Amygdala (tissue), 56 donors: ENCODE measurements at regions not wholly inside any gene's neighbourhood (a gene's known extent, or its start where the extent isn't known, plus 50 kb on each side); places are given as distances from the start of the nearest gene placed in this dataset.
"Not testable (repeated sequence)": the region's sequence is repeated elsewhere in the genome, so short reads cannot be mapped to it uniquely, and the experiment has no call there.

Experiments
- DNase-seq, 56 donors: peaks; one replicate each; lab custom pipeline; 2025; lab: John Stamatoyannopoulos, UW

DNA sequence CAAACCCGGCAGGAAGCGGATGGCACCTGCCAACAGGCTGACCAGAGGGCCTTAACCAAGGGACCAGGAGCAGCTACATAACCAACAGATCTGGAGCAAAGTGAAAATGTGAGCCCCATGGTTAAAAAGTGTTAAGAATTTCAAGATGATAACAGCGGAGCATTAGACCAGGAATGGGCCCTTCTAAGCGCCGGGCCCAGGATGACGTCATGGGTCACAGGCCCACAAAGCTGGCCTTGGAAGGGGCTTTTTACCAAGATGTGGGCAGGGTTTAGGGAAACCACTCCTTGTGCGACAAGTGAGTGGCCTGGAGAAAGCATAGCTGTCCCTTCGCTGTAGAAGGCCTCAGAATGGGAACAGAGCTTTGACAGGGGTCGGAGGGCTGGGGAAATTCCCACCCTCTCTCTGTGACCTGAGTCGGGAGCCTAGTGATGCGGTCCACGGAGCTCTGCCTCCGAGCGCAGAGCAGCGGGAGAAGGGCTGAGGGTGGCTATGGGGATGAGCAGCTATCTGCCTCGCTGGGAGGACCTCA lies 84.4 kb upstream of the RPL38 start:
- DNase-seq, result no peak

DNA sequence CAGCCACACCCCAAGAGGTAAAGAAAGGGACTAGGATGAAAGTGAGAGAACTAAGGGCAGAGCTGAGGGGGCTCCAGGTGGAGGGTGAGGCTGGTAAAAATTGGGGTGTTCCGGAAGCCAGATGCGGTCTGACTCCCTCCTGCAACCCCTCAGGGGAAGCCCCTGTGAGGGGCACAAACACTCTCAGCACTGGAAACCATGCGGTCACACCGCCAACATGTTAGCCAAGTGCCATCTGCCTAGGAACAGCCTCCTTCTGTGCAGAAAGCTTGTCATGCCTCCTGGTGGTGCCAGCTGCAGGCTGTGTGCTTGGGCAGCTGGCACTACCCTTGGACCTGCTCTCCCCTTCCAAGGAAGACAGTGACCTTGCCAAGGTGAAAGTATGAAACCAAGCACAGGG lies 83.5 kb upstream of the RPL38 start:
- peak in 1 of 56 donors; percentile 16 for DNase-seq

DNA sequence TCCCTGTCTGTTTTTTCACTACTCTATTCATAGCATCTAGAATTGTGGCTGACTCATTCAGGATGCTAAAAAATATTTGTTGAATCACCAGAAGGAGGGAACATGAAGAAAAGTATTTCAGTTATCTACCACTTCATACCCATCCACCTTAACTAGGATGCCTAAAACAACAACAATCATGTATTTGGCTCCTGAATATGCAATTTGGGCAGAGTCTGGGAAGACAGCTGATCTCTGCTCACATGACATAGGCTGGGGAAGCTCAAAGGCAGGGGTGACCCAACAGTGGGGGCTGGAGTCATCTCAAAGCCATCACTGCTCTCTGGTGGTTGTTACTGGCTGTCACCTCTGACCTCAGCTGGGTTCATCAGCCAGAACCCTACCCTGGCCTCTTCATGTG lies 80.1 kb upstream of the RPL38 start:
- peak in 5 of 56 donors; percentile 9 to 57 (median 30) for DNase-seq

DNA sequence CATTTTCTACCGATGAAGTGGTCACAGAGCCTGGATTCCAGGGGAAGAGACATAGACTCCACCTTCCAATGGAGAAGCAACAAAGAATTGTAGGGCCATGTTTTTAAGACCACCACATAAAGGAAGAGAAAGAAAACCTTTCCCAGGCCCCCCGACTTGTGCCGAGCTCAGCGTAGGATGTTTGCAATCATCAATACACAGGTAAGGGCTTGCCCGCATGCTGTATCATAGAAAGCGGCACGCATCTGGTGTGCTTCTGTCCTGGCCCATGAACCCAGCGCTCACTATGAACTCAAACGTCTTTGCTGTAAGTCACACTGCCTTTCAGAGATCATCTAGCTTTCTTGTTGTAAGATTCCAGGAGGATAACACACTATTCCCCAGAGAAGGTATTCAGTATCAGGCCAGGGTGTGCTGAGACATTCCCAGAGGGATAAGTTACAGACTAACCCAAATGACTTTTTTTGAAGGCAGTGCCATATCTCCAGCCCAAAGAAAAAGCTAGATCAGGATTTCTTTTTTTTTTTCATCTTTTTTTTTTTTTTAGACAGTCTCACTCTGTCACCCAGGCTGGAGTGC lies 79.5 kb upstream of the RPL38 start:
- DNase-seq, result no peak

- DNase-seq, result no peak
These were observed 78.3 kb upstream of the RPL38 start for GRCh38 chr17:74125156-74125555.

DNA sequence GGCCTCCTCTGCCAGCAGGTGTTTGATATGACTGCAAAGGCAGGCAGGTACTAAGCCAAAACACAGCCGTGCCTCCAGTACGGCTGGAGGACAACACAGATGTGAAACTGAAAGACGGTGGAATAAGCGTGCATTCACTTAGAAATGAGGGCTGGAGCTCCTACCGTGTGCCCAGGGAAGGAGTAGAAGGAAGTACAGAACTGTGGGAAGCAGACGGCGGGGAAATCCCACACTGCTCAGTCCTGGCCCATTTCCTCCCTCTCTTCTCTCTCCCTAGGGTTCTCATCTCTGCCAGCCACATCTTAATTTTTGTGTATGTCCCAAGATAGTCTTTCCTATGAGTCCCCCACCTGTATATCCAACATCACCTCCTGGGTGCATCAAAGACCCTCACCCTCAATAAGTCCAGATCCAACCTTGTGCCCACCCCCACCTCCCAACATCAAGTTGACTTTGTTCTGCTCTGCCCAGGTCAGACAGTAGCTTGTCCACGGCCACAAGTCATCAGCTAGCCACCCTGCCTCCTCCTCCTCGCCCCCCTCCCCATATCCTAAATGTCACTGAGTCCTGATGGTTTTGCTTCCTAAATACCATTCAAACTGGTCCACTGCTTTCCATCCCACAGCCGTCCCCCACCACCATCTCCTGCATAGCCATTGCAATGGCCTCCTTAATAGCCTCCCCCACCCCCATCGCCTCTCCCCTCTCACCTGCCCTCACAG lies 77.1 kb upstream of the RPL38 start:
- DNase-seq, result no peak

DNA sequence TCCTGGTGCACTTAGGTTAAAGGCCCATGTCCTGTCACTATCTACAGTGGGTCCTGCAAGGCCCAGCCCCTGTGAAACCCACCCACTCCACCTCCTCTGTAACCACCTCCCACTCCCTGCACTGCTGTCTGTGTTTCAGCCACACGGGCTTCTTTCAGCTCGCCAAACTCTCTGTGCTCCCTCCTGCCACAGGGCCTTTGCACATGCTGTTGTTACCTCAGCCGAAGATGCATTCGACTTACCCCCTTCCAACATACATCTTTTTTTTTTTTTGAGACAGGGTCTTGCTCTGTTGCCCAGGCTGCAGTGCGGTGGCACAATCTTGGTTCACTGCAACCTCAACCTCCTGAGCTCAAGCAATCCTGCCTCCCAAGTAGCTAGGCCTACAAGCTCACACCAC lies 76.5 kb upstream of the RPL38 start:
- DNase-seq, result no peak

DNA sequence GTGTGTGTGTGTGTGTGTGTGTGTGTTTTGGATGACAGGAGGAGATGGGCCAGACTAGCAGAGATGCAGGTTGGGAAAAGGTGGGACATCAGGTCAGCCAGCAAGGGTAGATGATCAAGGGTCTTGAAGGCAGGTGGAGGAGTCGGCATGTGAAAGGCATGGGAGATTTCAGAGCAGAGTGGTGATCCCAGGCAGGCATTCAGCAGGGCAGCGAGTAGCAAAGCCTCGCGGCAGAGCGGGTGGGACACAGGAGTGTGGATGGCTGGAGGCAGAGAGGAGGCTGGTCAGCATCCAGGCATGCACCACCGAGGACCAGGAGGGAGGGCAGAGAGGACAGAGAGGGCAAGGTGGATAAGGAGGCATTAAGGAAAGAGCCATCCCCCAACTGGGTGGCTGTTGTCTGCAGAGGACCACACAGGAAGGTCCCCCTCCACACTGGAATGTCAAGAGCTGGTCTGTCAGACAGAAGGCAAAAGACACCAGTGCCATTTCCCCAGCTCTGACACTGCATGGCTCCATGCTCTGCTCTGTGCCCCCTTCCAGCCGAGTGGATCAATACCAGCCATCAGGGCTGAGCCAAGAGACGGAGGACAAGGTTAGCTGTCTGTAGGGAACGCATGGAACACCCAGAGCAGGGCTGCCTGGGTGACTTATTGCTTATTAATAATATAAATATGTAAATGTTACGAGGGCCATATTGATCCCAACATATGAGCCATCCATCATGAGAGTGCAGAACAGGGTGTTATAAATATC lies 74.8 kb upstream of the RPL38 start:
- DNase-seq, result no peak

GRCh38 chr17:74129800-74130199 lies 73.7 kb upstream of the RPL38 start:
- not testable (repeated sequence) for DNase-seq

DNA sequence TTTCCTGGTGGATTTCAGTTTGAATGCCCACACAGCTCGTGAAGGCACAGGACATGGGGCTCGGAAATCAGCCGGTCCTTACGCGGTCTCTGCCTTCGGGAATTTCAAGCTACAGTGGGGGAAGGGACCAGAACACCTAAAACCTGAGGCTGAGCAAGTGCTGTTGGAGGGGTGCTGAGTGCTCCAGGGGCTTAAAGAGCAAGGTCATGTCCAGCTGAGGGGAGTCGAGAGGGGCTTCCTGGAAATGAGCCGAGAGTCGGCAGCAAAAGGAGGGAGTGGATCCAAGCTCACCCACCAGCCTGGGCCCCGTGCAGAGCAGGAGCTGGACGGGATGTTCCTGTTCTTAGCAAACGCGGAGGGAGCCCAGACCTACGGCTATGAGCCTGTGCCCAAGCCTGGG lies 73.2 kb upstream of the RPL38 start:
- DNase-seq, result no peak

DNA sequence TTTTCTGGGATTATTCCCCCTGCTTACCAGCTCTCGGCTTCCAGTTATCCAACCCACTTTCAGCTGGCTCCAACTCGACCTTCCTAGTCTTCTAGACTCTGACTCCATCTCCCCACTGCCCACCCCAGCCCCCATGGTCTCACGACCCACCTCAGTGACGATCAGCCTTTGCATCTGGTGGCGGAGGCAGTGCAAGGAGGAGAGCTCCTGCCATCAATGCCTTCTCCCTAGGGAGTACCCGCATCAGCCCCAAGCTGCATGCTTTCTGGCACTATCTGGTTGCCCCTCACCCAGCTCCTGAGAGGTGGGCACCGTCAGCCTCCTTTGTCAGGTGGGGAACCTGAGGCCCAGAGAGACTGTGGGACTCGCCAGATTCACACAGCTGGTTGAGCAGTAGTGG lies 72.6 kb upstream of the RPL38 start:
- no peak for DNase-seq

DNA sequence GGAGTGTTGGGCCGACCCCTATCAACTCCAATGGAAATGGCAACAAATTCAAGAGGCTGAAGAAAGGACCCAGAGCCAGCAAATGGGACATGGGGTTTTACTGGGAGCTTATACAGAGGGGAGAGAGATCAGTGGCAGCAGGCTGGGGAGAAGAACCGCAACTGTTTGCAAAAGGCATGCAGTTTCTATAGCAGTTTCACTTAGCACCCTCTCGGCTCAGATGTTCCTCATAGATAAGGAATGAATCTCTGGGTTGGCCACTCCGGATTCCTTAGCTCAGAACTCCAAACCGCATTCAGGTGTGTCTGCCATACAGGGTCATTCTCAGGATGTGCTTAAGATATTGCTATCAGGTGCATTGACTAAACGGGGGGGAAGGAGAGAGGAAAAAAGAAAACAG lies 71.1 kb upstream of the RPL38 start:
- no peak for DNase-seq

DNA sequence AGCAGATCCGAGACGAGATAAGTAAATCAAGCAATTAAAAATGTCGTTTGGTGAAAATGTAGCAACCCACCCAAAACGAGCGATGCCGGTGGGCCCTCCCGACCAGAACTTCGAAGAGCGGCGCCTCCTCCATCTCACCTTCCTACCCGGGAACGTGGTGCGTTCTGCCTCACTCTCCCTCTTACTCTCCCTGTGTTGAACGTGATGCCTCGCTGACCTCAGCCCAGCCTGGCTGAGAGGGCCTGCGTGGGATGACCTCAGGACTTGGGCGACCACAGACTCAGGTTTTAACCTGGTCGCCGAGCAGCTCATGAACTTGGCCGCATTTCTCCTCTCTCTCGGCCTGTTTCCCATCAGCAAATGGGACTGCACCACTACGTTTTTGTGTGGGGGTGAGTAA lies 69.7 kb upstream of the RPL38 start:
- DNase-seq, result no peak

GRCh38 chr17:74134234-74134633 lies 69.2 kb upstream of the RPL38 start:
- DNase-seq, result not testable (repeated sequence)

- no peak for DNase-seq
These were observed 68.5 kb upstream of the RPL38 start for GRCh38 chr17:74134991-74135390.

DNA sequence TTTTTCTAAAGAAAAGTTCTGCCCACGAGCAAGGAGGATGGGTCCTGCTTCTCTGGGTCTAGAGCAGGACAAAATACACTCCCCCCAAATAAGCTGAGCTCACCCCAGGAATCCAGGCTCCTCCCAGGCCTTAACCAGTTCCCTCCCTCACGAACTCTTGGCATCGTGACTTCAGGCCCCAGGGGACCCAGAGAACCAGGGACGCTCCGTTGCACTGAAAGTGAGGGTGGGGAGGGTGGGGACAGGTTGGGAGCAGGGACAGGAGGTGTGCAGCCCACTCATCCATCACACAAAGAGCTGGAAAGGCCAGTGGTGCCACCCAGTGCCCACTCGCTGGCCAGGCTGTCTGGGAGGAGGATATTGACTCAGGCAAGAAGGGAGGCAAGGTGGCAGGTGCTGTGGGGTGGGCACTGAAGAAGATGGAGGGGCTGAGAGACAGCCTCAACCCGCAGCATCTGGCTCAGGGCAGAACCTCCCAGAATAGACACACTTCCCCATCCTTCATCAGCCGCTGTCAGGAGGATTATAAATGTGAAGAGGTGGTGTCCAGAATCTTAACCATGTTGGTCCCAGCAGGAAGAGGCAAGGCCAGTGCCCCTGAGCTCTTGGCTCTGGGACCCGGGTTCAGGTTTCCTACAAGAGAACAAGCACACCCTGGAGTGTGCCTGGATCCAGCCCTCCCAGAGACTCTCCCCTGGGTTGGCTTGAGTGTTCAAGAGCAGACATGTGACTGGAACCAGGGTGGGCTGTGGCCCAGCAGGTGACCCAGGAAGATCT lies 67.9 kb upstream of the RPL38 start:
- no peak for DNase-seq

GRCh38 chr17:74137416-74137815 lies 66.1 kb upstream of the RPL38 start:
- DNase-seq, result no peak

DNA sequence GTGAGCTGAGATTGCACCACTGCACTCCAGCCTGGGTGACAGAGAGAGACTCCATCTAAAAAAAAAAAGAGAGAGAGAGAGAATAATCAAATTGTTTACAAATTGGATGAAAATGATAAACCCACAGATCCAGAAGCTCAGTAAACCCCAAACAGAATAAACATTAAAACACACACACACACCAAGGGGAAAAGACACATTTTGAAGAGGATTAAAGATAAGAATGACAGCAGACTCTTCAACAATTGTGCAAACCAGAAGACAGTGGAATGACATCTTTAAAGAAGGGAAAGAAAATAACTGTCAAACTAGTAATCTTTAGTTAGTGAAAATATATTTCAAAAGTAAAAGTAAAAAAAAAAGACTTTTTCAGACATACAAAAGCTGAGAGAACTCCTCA lies 64.4 kb upstream of the RPL38 start:
- no peak for DNase-seq

DNA sequence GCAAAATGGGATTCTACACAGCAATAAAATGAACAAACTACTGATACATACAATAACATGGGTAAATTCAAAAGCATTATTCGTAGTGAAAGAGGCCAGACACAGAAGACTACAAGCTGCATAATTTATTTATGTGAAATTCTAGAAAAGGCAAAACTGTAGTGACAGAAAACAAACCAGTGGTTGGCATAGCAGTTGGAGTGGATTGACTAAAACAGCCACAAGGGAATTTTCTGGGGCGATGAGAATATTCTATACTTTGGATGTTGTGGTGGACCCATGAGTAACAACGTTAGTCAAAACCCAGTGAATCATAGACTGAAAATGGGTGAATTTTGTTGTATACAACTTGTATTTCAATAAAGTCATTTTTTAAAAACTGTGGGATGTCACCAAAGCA lies 63.2 kb upstream of the RPL38 start:
- no peak for DNase-seq

DNA sequence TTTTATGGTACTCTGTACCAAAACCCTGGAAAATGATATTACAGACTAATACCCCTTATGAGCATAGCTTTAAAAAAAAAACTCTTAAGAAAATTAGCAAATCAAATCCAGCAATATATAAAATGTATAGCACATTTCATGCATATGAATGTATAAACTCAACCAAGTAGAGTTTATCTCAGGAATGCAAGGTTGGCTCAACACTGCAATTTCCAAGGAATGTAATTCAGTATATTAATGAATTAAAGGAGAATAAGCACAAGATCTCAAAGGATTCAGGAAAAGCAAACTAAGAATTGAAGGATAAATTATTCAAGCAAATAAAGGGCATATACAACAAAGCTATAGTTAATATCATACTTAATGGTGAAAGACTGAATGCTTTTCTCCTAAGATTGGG lies 61.9 kb upstream of the RPL38 start:
- DNase-seq, result no peak

DNA sequence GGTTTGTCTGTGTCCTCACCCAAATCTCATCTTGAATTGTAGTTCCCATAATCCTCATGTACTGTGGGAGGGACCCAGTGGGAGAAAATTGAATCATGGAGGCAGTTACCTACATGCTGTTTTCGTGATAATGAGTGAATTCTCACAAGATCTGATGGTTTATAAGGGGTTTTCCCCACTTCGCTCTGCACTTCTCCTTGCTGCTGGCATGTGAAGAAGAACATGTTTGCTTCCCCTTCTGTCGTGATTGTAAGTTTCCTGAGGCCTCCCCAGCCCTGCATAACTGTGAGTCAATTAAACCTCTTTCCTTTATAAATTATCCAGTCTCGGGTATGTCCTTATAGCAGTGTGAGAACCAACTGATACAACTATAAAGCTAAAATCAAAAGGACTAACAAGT lies 60.2 kb upstream of the RPL38 start:
- not testable (repeated sequence) for DNase-seq
